ENCODE measurements at regions not wholly inside any gene's neighbourhood (a gene's known extent, or its start where the extent isn't known, plus 50 kb on each side); places are given as distances from the start of the nearest gene placed in this dataset.
A peak's percentile ranks its signal among the peaks of the same experiment; 100 is the strongest.

DNA sequence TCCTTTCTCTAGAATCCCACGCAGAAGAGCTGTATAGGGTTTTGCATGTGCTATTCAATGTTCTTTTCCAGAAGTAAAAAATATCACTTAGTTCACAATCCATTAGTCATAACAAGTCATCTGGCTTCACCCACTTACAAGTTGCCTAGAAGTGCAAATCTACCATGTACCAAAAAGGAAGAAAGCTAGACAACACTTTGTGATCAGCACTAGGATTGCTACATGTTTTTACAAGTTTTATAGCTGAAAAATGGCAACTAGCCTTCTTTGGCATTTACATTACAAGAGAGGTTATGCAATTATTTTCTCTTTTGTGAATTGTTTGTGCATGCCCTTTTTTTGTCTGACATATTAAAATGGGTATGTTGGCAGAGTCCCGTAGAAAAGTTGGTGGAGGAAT, 85.6 kb upstream of the PTPRK start:
- H3K4ac ChIP-seq (ENCODE audit: low read depth, low read length), result no peak overlapping the region
- H2BK120ac ChIP-seq (ENCODE audit: low read depth, low read length), result no peak overlapping the region
- H3K18ac ChIP-seq (ENCODE audit: low read depth, low read length), result no peak overlapping the region
- no peak overlapping the region for H3K14ac ChIP-seq (replicated peaks; ENCODE audit: low read depth, low read length)
- no peak overlapping the region for H2AFZ ChIP-seq (replicated peaks; ENCODE audit: low read length, poor library complexity)
- no peak overlapping the region for H2BK5ac ChIP-seq (ENCODE audit: low read depth, low read length, poor library complexity, severe bottlenecking)
- no peak overlapping the region for H2BK20ac ChIP-seq (ENCODE audit: low read depth, low read length)
- WGBS, 2 experiments (ENCODE audit: extremely low coverage in 2 of 2, insufficient read length in 1 of 2), result no CpG with 5 or more reads among the region's 2 CpGs
- H3K4me1 ChIP-seq (ENCODE audit: control insufficient read depth, insufficient read depth, low read length), result no peaks in the 10 kb centered on the region
- H3K27me3 ChIP-seq (ENCODE audit: control insufficient read depth, insufficient read depth, low read length), result no peaks in the 10 kb centered on the region
- H4K91ac ChIP-seq (ENCODE audit: insufficient read depth, low read depth, low read length), result no peak overlapping the region
- 0 out of 2 replicates have a peak, but pooled peaks have one; percentile 14 for ATAC-seq (ENCODE audit: low read depth)
- H4K5ac ChIP-seq (ENCODE audit: low read depth, low read length), result no peak overlapping the region
- no peak overlapping the region for H2BK15ac ChIP-seq (ENCODE audit: low read depth, low read length)
- no peak overlapping the region for H3K9ac ChIP-seq (ENCODE audit: low read depth, low read length)
- no peak overlapping the region for H3K23ac ChIP-seq (ENCODE audit: low read depth, low read length)
- no peaks in the 10 kb centered on the region for H4K20me1 ChIP-seq (ENCODE audit: insufficient read depth, low read length)
- no peak overlapping the region for H3K4me3 ChIP-seq (ENCODE audit: insufficient read depth, low read depth, low read length)
- H2AK5ac ChIP-seq (ENCODE audit: low read depth, low read length), result no peak overlapping the region
- BruUV-seq (replicated peaks), result no TSS peak
- H3K79me1 ChIP-seq (ENCODE audit: low read depth in 1 of 2, low read length in 2 of 2), result no peaks in the 10 kb centered on the region
- H3K36me3 ChIP-seq (ENCODE audit: control insufficient read depth, insufficient read depth, low read length), result no peaks in the 10 kb centered on the region
- POLR2A ChIA-PET (ENCODE audit: unreplicated experiment), result no interaction called here
- DNase-seq, result peak; percentile 15
- no peak overlapping the region for H2AK9ac ChIP-seq (replicated peaks; ENCODE audit: low read depth, low read length, poor library complexity)
- CTCF ChIA-PET, result no interaction called here
- no peak overlapping the region for H3K27ac ChIP-seq (ENCODE audit: insufficient read depth, low read length)
- no peak overlapping the region for H4K8ac ChIP-seq (ENCODE audit: low read depth in 2 of 2, low read length in 2 of 2)
- intact Hi-C loops (cut with micrococcal nuclease), result loop anchor here (1.0 kb wide), 1 partner anchor 23 kb away; no protein-coding TSS in a partner anchor
- H3K4me2 ChIP-seq (ENCODE audit: low read depth, low read length), result no peak overlapping the region
- TF ChIP-seq CHD1 (IDR thresholded peaks at IDR 0.05; ENCODE audit: low read depth, low read length), result no peak
- no peak for TF ChIP-seq CEBPB (IDR thresholded peaks at IDR 0.05; ENCODE audit: low read depth, low read length)
- no peak for TF ChIP-seq MAFK (IDR thresholded peaks at IDR 0.05; ENCODE audit: low read depth, low read length)
- TF ChIP-seq MXI1 (IDR thresholded peaks at IDR 0.05; ENCODE audit: borderline replicate concordance, low read depth, low read length), result no peak
- TF ChIP-seq ELK1 (IDR thresholded peaks at IDR 0.05; ENCODE audit: borderline replicate concordance, low read depth, low read length), result no peak
- TF ChIP-seq, protein P1, sequence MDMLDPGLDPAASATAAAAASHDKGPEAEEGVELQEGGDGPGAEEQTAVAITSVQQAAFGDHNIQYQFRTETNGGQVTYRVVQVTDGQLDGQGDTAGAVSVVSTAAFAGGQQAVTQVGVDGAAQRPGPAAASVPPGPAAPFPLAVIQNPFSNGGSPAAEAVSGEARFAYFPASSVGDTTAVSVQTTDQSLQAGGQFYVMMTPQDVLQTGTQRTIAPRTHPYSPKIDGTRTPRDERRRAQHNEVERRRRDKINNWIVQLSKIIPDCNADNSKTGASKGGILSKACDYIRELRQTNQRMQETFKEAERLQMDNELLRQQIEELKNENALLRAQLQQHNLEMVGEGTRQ (IDR thresholded peaks at IDR 0.05; ENCODE audit: low read depth, low read length), result no peak
- TF ChIP-seq NFE2L2 (IDR thresholded peaks at IDR 0.05; ENCODE audit: low read depth, low read length), result no peak
- no peak for TF ChIP-seq POLR2A (IDR thresholded peaks at IDR 0.05; ENCODE audit: low read depth, low read length)
- TF ChIP-seq SMC3 (IDR thresholded peaks at IDR 0.05; ENCODE audit: low read depth, low read length), result no peak
- TF ChIP-seq RAD21 (IDR thresholded peaks at IDR 0.05; ENCODE audit: low read length), result no peak
- TF ChIP-seq RFX5 (IDR thresholded peaks at IDR 0.05; ENCODE audit: low read depth, low read length), result no peak
- TF ChIP-seq BHLHE40 (IDR thresholded peaks at IDR 0.05; ENCODE audit: low read depth, low read length), result no peak
- TF ChIP-seq RCOR1 (IDR thresholded peaks at IDR 0.05; ENCODE audit: insufficient replicate concordance, low read length), result no peak
- no peak for TF ChIP-seq FOS (IDR thresholded peaks at IDR 0.05; ENCODE audit: low read depth, low read length)
- no peak for TF ChIP-seq MAZ (IDR thresholded peaks at IDR 0.05; ENCODE audit: borderline replicate concordance, low read depth, low read length)
- no peak for TF ChIP-seq CTCF (conservative IDR thresholded peaks at IDR 0.05; ENCODE audit: low read depth, low read length)
- H3K9me3 ChIP-seq (ENCODE audit: control insufficient read depth, insufficient read depth, low read length), result no peaks in the 10 kb centered on the region
- in situ Hi-C loops (cut with MboI; ENCODE audit: low sequenced_read_pairs), result no loop called here
- H3K56ac ChIP-seq (ENCODE audit: extremely low read depth, insufficient read depth, low read length), result no peak overlapping the region
- H3K9me1 ChIP-seq (ENCODE audit: insufficient read depth, low read length), result peaks cover 2% of the 10 kb centered on the region; the same call in 1 of the 2 replicates
- dilution Hi-C loops (cut with HindIII; ENCODE audit: low sequenced_read_pairs, unreplicated experiment), result no loop called here
